Left lung (tissue), 4 donors: ENCODE measurements at regions not wholly inside any gene's neighbourhood (a gene's known extent, or its start where the extent isn't known, plus 50 kb on each side); places are given as distances from the start of the nearest gene placed in this dataset.

Source experiments
- ATAC-seq: fragments of 200-7000 bp; cut with Tn5 transposase; one replicate; pipeline ENCODE4 v1.9.1; 2020; ENCODE audit warnings: moderate library complexity
- DNase-seq, 4 donors: peaks; one replicate each; pipeline ENCODE4 v3.0.0-alpha.2; 2013 to 2020
- H3K27ac ChIP-seq, 2 donors: fragments of 200-600 bp; sonication (generic) in 1 of 2; one replicate each; pipeline versions ENCODE4 v1.5.0 to v1.8.0; 2020 to 2021
- H3K27me3 ChIP-seq, 2 donors: fragments of 200-600 bp; sonication (generic) in 1 of 2; one replicate each; pipeline versions ENCODE4 v1.5.0 to v1.8.0; 2020 to 2021
- H3K36me3 ChIP-seq, 2 donors: fragments of 200-600 bp; sonication (generic) in 1 of 2; one replicate each; pipeline versions ENCODE4 v1.5.0 to v1.8.0; 2020 to 2021
- H3K4me1 ChIP-seq, 2 donors: fragments of 200-600 bp; one replicate each; pipeline ENCODE4 v1.8.0; 2021
- H3K4me3 ChIP-seq, 2 donors: fragments of 200-600 bp; sonication (generic) in 1 of 2; one replicate each; pipeline versions ENCODE4 v1.5.0 to v1.8.0; 2020 to 2021; ENCODE audit warnings: mild to moderate bottlenecking in 1 of 2
- H3K9me3 ChIP-seq, 2 donors: fragments of 200-600 bp; sonication (generic) in 1 of 2; one replicate each; pipeline versions ENCODE4 v1.5.0 to v1.8.0; 2020 to 2021
- CTCF ChIP-seq, 2 donors: fragments of 200-600 bp; sonication (generic) in 1 of 2; IDR thresholded peaks; one replicate each; pipeline versions ENCODE4 v1.5.0 to v1.8.0; 2021; ENCODE audit warnings: antibody characterized with exemption in 2 of 2
- intact Hi-C, 2 donors: fragments of 100-400 bp; cut with DNase I; formaldehyde crosslinking; loops; one replicate each; pipeline versions ENCODE4 v1.11.2 to v1.14.2; 2022
- donor health status: DM: no; HTN: yes; CAD: no.
- donor health status: DM: no; HTN: no; CAD: no.

- Histone ChIP-seq H3K36me3 (no peaks in the 10 kb centered on the region), H3K4me3 (no peak overlapping the region), H3K4me1 (no peaks in the 10 kb centered on the region), H3K9me3 (peaks cover 0 to 36% of the 10 kb centered on the region in 2 donors), H3K27me3 (no peaks in the 10 kb centered on the region), H3K27ac (no peak overlapping the region)
- DNase-seq (no peak), ATAC-seq (no peak)
- intact Hi-C loops = no loop called here
- TF ChIP-seq CTCF (IDR thresholded peaks at IDR 0.05) = no peak
Measured at GRCh38 chr7:97460433-97460832, 271.5 kb upstream of the TAC1 start.

DNA sequence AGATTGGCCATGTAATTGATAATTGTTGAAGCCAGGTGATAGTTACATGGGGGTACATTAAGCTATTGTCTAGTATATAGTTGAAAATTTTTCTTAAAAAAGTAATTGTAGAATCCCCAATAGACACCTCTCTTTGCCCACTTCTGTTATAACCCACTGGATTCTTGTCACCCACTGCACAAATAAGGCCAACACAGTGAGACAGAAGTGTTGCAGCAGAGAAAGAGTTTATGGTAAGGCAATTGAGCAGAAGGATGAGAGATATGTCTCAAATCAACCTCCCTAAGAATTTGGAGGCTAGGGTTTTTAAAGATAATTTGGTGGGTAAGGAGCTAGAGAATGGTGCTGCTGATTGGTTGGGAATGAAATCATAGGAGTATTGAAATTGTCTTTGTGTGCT is 270.3 kb upstream of the TAC1 start:
- no peaks in the 10 kb centered on the region for H3K4me1 ChIP-seq
- no peak for ATAC-seq
- intact Hi-C loops = no loop called here
- no peaks in the 10 kb centered on the region for H3K27me3 ChIP-seq
- H3K9me3 ChIP-seq = peaks cover 0 to 36% of the 10 kb centered on the region in 2 donors
- no peak for DNase-seq
- no peak overlapping the region for H3K4me3 ChIP-seq
- H3K36me3 ChIP-seq = no peaks in the 10 kb centered on the region
- TF ChIP-seq CTCF (IDR thresholded peaks at IDR 0.05) = no peak
- no peak overlapping the region for H3K27ac ChIP-seq

DNA sequence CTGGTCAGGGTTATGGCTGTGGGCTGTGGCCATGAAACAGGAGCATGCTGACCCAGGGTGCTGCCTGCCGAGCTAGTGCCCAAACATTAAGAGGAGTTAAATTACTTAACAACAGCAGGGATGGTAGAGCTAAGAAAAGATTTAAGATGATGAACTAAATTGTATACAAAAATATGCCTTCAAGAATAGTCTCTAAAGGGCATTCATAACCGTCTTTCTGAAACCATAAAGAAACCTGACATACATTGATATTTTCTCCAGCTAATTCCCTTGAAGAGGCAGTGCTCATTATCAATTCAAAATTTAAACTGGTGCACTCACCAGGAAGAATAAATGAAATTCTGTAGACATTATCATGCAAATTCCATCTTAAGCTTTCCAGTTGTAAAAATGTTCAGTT is 265.8 kb upstream of the TAC1 start:
- DNase-seq (no peak), ATAC-seq (no peak)
- no peak overlapping the region for H3K4me3 ChIP-seq
- H3K9me3 ChIP-seq = peaks cover 0 to 23% of the 10 kb centered on the region in 2 donors
- no peaks in the 10 kb centered on the region for H3K27me3 ChIP-seq
- intact Hi-C loops = no loop called here
- no peak overlapping the region for H3K27ac ChIP-seq
- H3K36me3 ChIP-seq = no peaks in the 10 kb centered on the region
- no peak for TF ChIP-seq CTCF (IDR thresholded peaks at IDR 0.05)
- H3K4me1 ChIP-seq = no peaks in the 10 kb centered on the region

DNA sequence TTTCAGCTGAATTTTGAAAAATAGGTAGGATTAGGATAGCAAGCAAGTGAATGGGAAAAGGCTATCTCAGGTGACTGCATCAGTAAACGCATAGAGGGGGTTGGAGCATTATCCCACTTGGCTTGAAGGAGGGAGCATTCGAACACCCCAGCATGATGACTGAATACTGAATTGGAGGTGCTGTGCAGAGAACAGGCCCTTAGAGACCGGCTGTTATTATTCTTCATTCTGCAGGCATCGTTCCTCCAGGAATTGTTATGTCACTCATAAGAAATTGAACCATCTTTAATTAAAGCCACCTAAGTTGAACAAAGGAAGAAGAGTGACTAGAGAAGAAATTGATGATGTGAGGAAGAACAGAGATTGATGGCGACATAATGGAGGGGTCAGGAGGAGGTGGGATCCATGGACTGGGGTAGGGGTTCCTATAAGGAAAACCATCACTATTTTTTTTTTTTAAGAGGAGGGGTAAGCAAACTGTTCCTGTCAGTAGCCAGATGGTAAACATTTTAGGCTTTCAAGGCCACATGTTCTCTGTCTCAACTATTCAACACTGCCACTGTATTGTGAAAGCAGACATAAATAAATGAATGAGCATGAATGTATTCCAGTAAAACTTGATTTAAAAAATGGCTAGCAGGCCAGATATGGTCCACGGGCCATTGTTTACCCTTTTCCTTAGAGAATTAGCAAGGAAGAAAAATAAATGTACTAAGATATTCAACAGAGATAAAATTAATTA is 264.7 kb upstream of the TAC1 start:
- DNase-seq (no peak), ATAC-seq (no peak)
- TF ChIP-seq CTCF (IDR thresholded peaks at IDR 0.05) = no peak
- Histone ChIP-seq H3K9me3 (peaks cover 0 to 13% of the 10 kb centered on the region in 2 donors), H3K4me3 (no peak overlapping the region), H3K36me3 (no peaks in the 10 kb centered on the region), H3K27me3 (no peaks in the 10 kb centered on the region), H3K4me1 (no peaks in the 10 kb centered on the region), H3K27ac (no peak overlapping the region)
- intact Hi-C loops = no loop called here

DNA sequence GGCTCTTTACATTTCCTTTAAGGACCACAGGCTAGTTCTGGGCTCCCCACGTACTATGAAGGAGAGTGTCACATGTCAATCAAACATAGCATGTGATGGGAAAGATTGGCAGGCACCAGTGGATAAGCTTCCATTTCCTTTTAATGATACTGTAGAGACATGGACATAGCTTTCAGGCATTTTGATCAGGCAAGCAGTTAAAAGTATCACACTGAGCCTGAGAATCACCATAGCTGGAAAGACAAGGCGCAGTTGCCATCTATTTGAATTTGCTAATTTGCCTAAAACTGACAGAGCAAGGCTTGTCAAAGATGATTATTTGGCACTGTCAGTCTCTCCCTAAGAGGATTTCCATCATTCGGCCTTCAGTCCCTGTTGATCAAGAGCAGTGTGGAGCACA is 263.4 kb upstream of the TAC1 start:
- DNase-seq (no peak), ATAC-seq (no peak)
- H3K36me3 ChIP-seq = no peaks in the 10 kb centered on the region
- peaks cover 0 to 2% of the 10 kb centered on the region in 2 donors for H3K9me3 ChIP-seq
- no peaks in the 10 kb centered on the region for H3K27me3 ChIP-seq
- H3K4me1 ChIP-seq = no peaks in the 10 kb centered on the region
- no peak overlapping the region for H3K4me3 ChIP-seq
- no peak overlapping the region for H3K27ac ChIP-seq
- no peak for TF ChIP-seq CTCF (IDR thresholded peaks at IDR 0.05)
- intact Hi-C loops = no loop called here
